ENCODE measurements at regions not wholly inside any gene's neighbourhood (a gene's known extent, or its start where the extent isn't known, plus 50 kb on each side); places are given as distances from the start of the nearest gene placed in this dataset.

DNA sequence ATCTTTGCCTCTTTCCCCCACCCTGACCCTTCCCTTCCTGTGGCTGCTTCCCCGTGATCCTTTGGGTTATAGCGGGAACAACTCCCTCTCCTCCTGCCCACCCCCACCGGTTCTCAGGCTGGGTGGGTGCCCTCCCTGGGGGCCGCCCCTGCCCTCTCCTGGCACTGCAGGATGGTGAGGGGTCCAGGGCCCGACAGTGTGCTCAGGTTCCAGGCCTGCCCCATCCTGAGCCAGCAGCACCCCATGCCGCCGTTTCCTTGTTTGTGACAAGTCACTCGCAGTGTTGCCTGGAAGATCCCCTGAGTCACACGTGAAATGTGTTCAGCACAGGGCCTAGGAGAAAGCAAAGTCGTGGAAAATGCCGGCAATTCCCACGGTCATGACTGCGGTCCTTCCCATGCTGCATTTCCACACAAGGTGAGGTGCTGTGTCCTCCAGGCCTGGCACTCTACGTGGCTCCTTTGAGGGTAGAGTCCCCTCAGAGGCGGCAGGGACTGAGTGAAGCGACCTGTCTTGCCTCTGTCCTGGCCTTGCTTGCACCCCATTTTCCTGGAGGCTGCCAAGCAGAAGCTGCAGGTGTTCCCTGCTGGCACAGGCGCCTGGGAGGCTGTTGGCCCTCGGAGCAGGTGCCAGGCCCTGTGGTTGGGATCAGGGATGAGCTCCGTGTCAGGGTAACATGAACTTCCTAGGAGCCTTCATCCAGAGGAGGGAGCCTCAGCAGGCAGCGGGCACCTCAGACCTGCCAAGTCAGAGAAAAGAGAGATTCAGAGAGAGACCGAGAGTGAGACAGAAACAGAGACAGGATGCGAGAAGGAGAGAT lies 80.5 kb upstream of the LINC01488 start:
- Histone ChIP-seq H4K20me1 (ENCODE audit: insufficient read depth, low read length) (no peaks in the 10 kb centered on the region), H3K4me3 (ENCODE audit: insufficient read depth, low read length) (no peak overlapping the region), H3K27ac (ENCODE audit: low read depth, low read length) (no peak overlapping the region), H3K4me1 (ENCODE audit: insufficient read depth, low read length) (peaks cover 29% of the 10 kb centered on the region), H3K27me3 (ENCODE audit: insufficient read depth, low read length) (no peaks in the 10 kb centered on the region), H3K9me3 (ENCODE audit: low read depth, low read length) (no peaks in the 10 kb centered on the region), H3K36me3 (ENCODE audit: insufficient read depth, low read length) (no peaks in the 10 kb centered on the region), H3K4me2 (ENCODE audit: insufficient read depth, low read length) (no peak overlapping the region), H3K79me2 (ENCODE audit: insufficient read depth, low read length) (no peaks in the 10 kb centered on the region), H2AFZ (ENCODE audit: low read length) (no peak overlapping the region)
- no peak for TF ChIP-seq CTCF (IDR thresholded peaks at IDR 0.05; ENCODE audit: extremely low read depth, low read depth, low read length)
- DNase-seq (ENCODE audit: insufficient read length, low spot score, missing footprints) = peak; percentile 58

DNA sequence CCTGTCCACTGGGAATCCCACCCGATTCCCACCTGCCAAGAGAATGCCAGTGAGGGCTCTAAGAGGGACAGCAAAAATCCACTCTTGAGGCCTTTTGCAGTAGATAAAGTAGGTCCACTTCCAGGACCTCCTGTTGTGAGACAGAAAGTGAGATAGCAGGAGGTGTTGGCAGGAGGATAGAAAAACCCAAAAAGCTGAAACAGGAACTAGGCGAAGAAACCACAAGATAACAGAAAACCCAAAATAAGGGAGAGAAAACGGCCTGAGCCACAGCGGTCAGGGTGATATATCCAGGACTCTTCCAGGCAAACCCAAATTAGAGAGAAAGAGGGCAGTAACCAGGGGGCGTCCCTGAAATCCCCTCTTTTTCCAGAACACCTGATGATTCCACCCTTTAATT lies 79.7 kb upstream of the LINC01488 start:
- Histone ChIP-seq H3K9me3 (ENCODE audit: low read depth, low read length) (no peaks in the 10 kb centered on the region), H3K4me2 (ENCODE audit: insufficient read depth, low read length) (no peak overlapping the region), H3K27ac (ENCODE audit: low read depth, low read length) (no peak overlapping the region), H3K4me3 (ENCODE audit: insufficient read depth, low read length) (no peak overlapping the region), H3K27me3 (ENCODE audit: insufficient read depth, low read length) (no peaks in the 10 kb centered on the region), H4K20me1 (ENCODE audit: insufficient read depth, low read length) (no peaks in the 10 kb centered on the region), H3K36me3 (ENCODE audit: insufficient read depth, low read length) (no peaks in the 10 kb centered on the region), H3K4me1 (ENCODE audit: insufficient read depth, low read length) (peaks cover 29% of the 10 kb centered on the region), H3K79me2 (ENCODE audit: insufficient read depth, low read length) (no peaks in the 10 kb centered on the region), H2AFZ (ENCODE audit: low read length) (no peak overlapping the region)
- no peak for TF ChIP-seq CTCF (IDR thresholded peaks at IDR 0.05; ENCODE audit: extremely low read depth, low read depth, low read length)
- DNase-seq (ENCODE audit: insufficient read length, low spot score, missing footprints) = peak; percentile 32

GRCh38 chr11:69402251-69402887 lies 79.1 kb upstream of the LINC01488 start:
- Histone ChIP-seq H4K20me1 (ENCODE audit: insufficient read depth, low read length) (no peaks in the 10 kb centered on the region), H3K9me3 (ENCODE audit: low read depth, low read length) (no peaks in the 10 kb centered on the region), H3K36me3 (ENCODE audit: insufficient read depth, low read length) (no peaks in the 10 kb centered on the region), H3K27ac (ENCODE audit: low read depth, low read length) (peak overlapping the region; percentile 6), H3K4me1 (ENCODE audit: insufficient read depth, low read length) (peaks cover 29% of the 10 kb centered on the region), H3K27me3 (ENCODE audit: insufficient read depth, low read length) (no peaks in the 10 kb centered on the region), H2AFZ (ENCODE audit: low read length) (no peak overlapping the region), H3K4me2 (ENCODE audit: insufficient read depth, low read length) (no peak overlapping the region), H3K79me2 (ENCODE audit: insufficient read depth, low read length) (no peaks in the 10 kb centered on the region), H3K4me3 (ENCODE audit: insufficient read depth, low read length) (no peak overlapping the region)
- DNase-seq (ENCODE audit: insufficient read length, low spot score, missing footprints) = peak; percentile 48
- TF ChIP-seq CTCF (IDR thresholded peaks at IDR 0.05; ENCODE audit: extremely low read depth, low read depth, low read length) = no peak

- Histone ChIP-seq H2AFZ (ENCODE audit: low read length) (no peak overlapping the region), H3K4me2 (ENCODE audit: insufficient read depth, low read length) (peak overlapping the region; percentile 10), H3K9me3 (ENCODE audit: low read depth, low read length) (no peaks in the 10 kb centered on the region), H4K20me1 (ENCODE audit: insufficient read depth, low read length) (no peaks in the 10 kb centered on the region), H3K36me3 (ENCODE audit: insufficient read depth, low read length) (no peaks in the 10 kb centered on the region), H3K27ac (ENCODE audit: low read depth, low read length) (no peak overlapping the region), H3K79me2 (ENCODE audit: insufficient read depth, low read length) (no peaks in the 10 kb centered on the region), H3K4me1 (ENCODE audit: insufficient read depth, low read length) (peaks cover 20% of the 10 kb centered on the region), H3K4me3 (ENCODE audit: insufficient read depth, low read length) (no peak overlapping the region), H3K27me3 (ENCODE audit: insufficient read depth, low read length) (no peaks in the 10 kb centered on the region)
- no peak for TF ChIP-seq CTCF (IDR thresholded peaks at IDR 0.05; ENCODE audit: extremely low read depth, low read depth, low read length)
- peak; percentile 84 for DNase-seq (ENCODE audit: insufficient read length, low spot score, missing footprints)
These were observed 77.8 kb upstream of the LINC01488 start for GRCh38 chr11:69403556-69404215.
